Ovary (tissue), 7 donors: ENCODE measurements at regions not wholly inside any gene's neighbourhood (a gene's known extent, or its start where the extent isn't known, plus 50 kb on each side); places are given as distances from the start of the nearest gene placed in this dataset.

Experiments used
- DNase-seq, 5 donors: peaks; one replicate each; pipeline ENCODE4 v3.0.0-alpha.2; 2019 to 2020
- H3K27ac ChIP-seq, 2 donors: fragments of 200-600 bp; one replicate each; pipeline versions ENCODE4 v1.5.1 to v1.8.0; 2019 to 2022
- H3K27me3 ChIP-seq: fragments of 200-600 bp; one replicate; pipeline ENCODE4 v1.8.0; 2022
- H3K36me3 ChIP-seq: fragments of 200-600 bp; sonication (generic); one replicate; pipeline ENCODE4 v1.5.1; 2019
- H3K4me1 ChIP-seq: one replicate; pipeline ENCODE4 v1.8.1; 2013; ENCODE audit warnings: mild to moderate bottlenecking, moderate library complexity; ENCODE audit not compliant: insufficient read depth
- H3K4me3 ChIP-seq: fragments of 200-600 bp; sonication (generic); one replicate; pipeline ENCODE4 v1.5.1; 2017
- H3K9me3 ChIP-seq, 2 donors: fragments of 200-600 bp in 1 of 2; sonication (generic) in 1 of 2; one replicate each; pipeline versions ENCODE4 v1.5.1 to v1.8.1; 2013 to 2019; ENCODE audit warnings: mild to moderate bottlenecking in 1 of 2, moderate library complexity in 1 of 2
- CTCF ChIP-seq, 3 donors: fragments of 450-650 bp in 2 of 3; fragments of 200-600 bp in 1 of 3; IDR thresholded peaks; one replicate each; pipeline versions ENCODE4 v1.5.1 to v1.8.0; 2016 to 2022; ENCODE audit warnings: antibody characterized with exemption in 3 of 3, mild to moderate bottlenecking in 1 of 3
- EP300 ChIP-seq: sonication (generic); formaldehyde crosslinking; IDR thresholded peaks from one replicate; pipeline ENCODE4 v1.6.1; 2017; ENCODE audit warnings: antibody characterized with exemption
- POLR2A ChIP-seq: fragments of 450-650 bp; IDR thresholded peaks from one replicate; pipeline ENCODE4 v1.6.1; 2017; ENCODE audit warnings: antibody characterized with exemption, mild to moderate bottlenecking, moderate library complexity
- WGBS, 3 donors: extraction: QIAGEN DNeasy Blood & Tissue Kit in 1 of 3; methylation state at CpG; one replicate each; pipeline versions ENCODE4 v1.1.5 to v1.1.7; 2013 to 2017; 5-methylcytosine and 5-hydroxymethylcytosine counted together
- intact Hi-C, 4 donors: fragments of 100-400 bp; cut with DNase I; formaldehyde crosslinking; loops; one replicate each; pipeline versions ENCODE4 v1.11.0 to v1.15.1; 2022 to 2023
- donor health status: DM: no; HTN: no; CAD: no; lungs with moderate emphysema.
- donor health status: DM: no; HTN: no; CAD: no.
- donor health status: Bipolar disorder and iron deficiency.
- donor health status: DM: no; HTN: no; CAD: no.
- donor health status: DM: yes; HTN: yes; CAD: no.

GRCh38 chr5:71949772-71950171 lies 157.5 kb upstream of the MAP1B start:
- no peaks in the 10 kb centered on the region for H3K4me1 ChIP-seq
- TF ChIP-seq EP300 (no peak), CTCF (IDR thresholded peaks at IDR 0.05) (no peak), POLR2A (no peak)
- no peaks in the 10 kb centered on the region for H3K36me3 ChIP-seq
- H3K27me3 ChIP-seq: no peaks in the 10 kb centered on the region
- WGBS, 3 donors: 70 to 78% (median 76%) methylated on average over 5 of the region's 5 CpGs
- intact Hi-C loops: no loop called here
- no peaks in the 10 kb centered on the region for H3K9me3 ChIP-seq
- no peak overlapping the region for H3K4me3 ChIP-seq
- no peak for DNase-seq
- no peak overlapping the region for H3K27ac ChIP-seq

DNA sequence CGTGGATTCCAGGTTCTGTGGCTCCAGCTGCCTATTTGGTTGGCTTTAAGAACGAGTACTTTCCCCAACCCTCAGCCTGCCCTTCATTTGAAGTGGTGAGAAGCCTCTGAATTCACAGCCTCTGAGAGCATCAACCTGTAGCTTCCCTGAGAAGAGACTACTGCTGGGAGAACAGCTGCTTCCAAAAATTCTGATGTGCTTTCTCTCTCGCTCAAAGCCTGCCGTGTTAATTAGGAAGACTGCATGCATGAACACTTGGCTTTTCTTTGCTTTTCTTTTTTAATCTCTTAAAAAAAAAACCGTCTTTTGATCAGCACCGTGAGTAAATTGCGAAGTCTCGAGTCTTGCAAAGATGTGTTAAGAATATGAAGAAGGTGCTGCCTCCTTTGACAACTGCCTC lies 153.4 kb upstream of the MAP1B start:
- Histone ChIP-seq H3K27me3 (no peaks in the 10 kb centered on the region), H3K36me3 (no peaks in the 10 kb centered on the region), H3K9me3 (no peaks in the 10 kb centered on the region), H3K4me1 (no peaks in the 10 kb centered on the region), H3K27ac (no peak overlapping the region), H3K4me3 (no peak overlapping the region)
- WGBS, 3 donors: 77 to 84% (median 78%) methylated on average over 8 of the region's 8 CpGs
- intact Hi-C loops: no loop called here
- no peak for DNase-seq
- TF ChIP-seq CTCF (IDR thresholded peaks at IDR 0.05) (no peak), EP300 (no peak), POLR2A (no peak)

DNA sequence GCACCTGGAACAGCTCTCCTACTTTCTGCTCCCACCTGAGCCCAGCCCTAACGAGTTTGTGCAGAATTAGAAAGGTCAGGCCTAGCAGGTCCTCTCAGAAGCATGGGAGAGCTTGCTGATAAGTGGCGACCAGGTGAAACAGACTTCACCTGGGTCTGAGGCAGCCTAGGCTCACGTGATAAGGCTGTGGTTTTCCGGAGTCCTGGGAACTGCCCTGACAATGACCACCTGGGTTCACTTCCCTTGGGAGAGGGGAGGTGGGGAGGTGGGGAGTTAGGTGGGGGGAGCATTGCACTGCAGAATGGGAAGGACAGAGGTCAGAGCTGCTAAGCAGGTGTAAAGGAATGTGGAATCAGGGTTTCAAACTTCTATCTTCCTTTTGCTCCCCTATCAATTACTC lies 152.9 kb upstream of the MAP1B start:
- Histone ChIP-seq H3K36me3 (no peaks in the 10 kb centered on the region), H3K9me3 (no peaks in the 10 kb centered on the region), H3K4me1 (no peaks in the 10 kb centered on the region), H3K27me3 (no peaks in the 10 kb centered on the region), H3K27ac (no peak overlapping the region), H3K4me3 (no peak overlapping the region)
- no peak for DNase-seq
- intact Hi-C loops: no loop called here
- TF ChIP-seq POLR2A (no peak), CTCF (IDR thresholded peaks at IDR 0.05) (no peak), EP300 (no peak)
- 36 to 54% (median 37%) methylated on average over 4 of the region's 4 CpGs for WGBS, 3 donors

GRCh38 chr5:71955723-71956122 lies 151.6 kb upstream of the MAP1B start:
- 62 to 79% (median 68%) methylated on average over 9 of the region's 9 CpGs for WGBS, 3 donors
- Histone ChIP-seq H3K4me3 (no peak overlapping the region), H3K27me3 (no peaks in the 10 kb centered on the region), H3K27ac (no peak overlapping the region), H3K36me3 (no peaks in the 10 kb centered on the region), H3K4me1 (no peaks in the 10 kb centered on the region), H3K9me3 (no peaks in the 10 kb centered on the region)
- DNase-seq: no peak
- TF ChIP-seq POLR2A (no peak), EP300 (no peak), CTCF (IDR thresholded peaks at IDR 0.05) (no peak)
- intact Hi-C loops: no loop called here
